ENCODE measurements at regions not wholly inside any gene's neighbourhood (a gene's known extent, or its start where the extent isn't known, plus 50 kb on each side); places are given as distances from the start of the nearest gene placed in this dataset.

DNA sequence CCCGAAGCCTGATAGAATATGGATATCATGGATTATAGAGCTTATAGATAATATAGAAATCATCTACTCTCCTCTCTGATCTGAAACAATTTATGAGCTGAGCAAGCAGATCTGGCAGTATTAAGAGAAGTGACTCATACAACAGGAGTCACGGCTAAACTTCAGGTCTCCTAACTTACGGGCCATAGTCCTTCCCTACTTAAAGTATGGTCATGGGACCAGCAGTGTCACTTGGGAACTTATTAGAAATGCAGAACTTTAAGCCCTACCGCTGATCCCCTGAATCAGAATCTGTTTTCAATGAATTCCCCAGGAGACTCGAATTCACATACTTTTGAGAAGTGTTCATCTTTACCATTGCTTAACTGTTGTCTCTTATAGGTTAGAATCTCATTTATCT is 195.7 kb upstream of the FANCL start:
- H3K4me1 ChIP-seq (ENCODE audit: control insufficient read depth in 2 of 2, insufficient read depth in 2 of 2, low read length in 1 of 2): no peaks in the 10 kb centered on the region
- 76 to 80% methylated on average over 5 of the region's 5 CpGs for WGBS, 2 donors
- no peak overlapping the region for H3K4me3 ChIP-seq (ENCODE audit: low read depth in 1 of 2, low read length in 2 of 2)
- no peak overlapping the region for H3K27ac ChIP-seq (ENCODE audit: low read depth in 2 of 2, low read length in 1 of 2)
- H3K9me3 ChIP-seq (ENCODE audit: control insufficient read depth in 2 of 2, insufficient read depth in 1 of 2, low read depth in 1 of 2, low read length in 1 of 2): no peaks in the 10 kb centered on the region
- no peaks in the 10 kb centered on the region for H3K27me3 ChIP-seq (ENCODE audit: control insufficient read depth in 1 of 2, insufficient read depth in 2 of 2, low read length in 2 of 2)
- no peaks in the 10 kb centered on the region for H3K36me3 ChIP-seq (ENCODE audit: control insufficient read depth in 2 of 2, insufficient read depth in 2 of 2, low read length in 1 of 2)

- Histone ChIP-seq H3K36me3 (ENCODE audit: control insufficient read depth in 2 of 2, insufficient read depth in 2 of 2, low read length in 1 of 2) (no peaks in the 10 kb centered on the region), H3K27me3 (ENCODE audit: control insufficient read depth in 1 of 2, insufficient read depth in 2 of 2, low read length in 2 of 2) (peaks cover 0 to under 1% of the 10 kb centered on the region in 2 donors), H3K27ac (ENCODE audit: low read depth in 2 of 2, low read length in 1 of 2) (no peak overlapping the region), H3K4me1 (ENCODE audit: control insufficient read depth in 2 of 2, insufficient read depth in 2 of 2, low read length in 1 of 2) (no peaks in the 10 kb centered on the region), H3K4me3 (ENCODE audit: low read depth in 1 of 2, low read length in 2 of 2) (no peak overlapping the region), H3K9me3 (ENCODE audit: control insufficient read depth in 2 of 2, insufficient read depth in 1 of 2, low read depth in 1 of 2, low read length in 1 of 2) (no peaks in the 10 kb centered on the region)
- 54 to 83% methylated on average over 3 of the region's 3 CpGs for WGBS, 2 donors
These were observed 194.1 kb upstream of the FANCL start for GRCh38 chr2:58435246-58435645.

GRCh38 chr2:58434692-58435091 is 193.6 kb upstream of the FANCL start:
- Histone ChIP-seq H3K36me3 (ENCODE audit: control insufficient read depth in 2 of 2, insufficient read depth in 2 of 2, low read length in 1 of 2) (no peaks in the 10 kb centered on the region), H3K4me3 (ENCODE audit: low read depth in 1 of 2, low read length in 2 of 2) (no peak overlapping the region), H3K4me1 (ENCODE audit: control insufficient read depth in 2 of 2, insufficient read depth in 2 of 2, low read length in 1 of 2) (no peaks in the 10 kb centered on the region), H3K9me3 (ENCODE audit: control insufficient read depth in 2 of 2, insufficient read depth in 1 of 2, low read depth in 1 of 2, low read length in 1 of 2) (no peaks in the 10 kb centered on the region), H3K27ac (ENCODE audit: low read depth in 2 of 2, low read length in 1 of 2) (no peak overlapping the region), H3K27me3 (ENCODE audit: control insufficient read depth in 1 of 2, insufficient read depth in 2 of 2, low read length in 2 of 2) (peaks cover 0 to 2% of the 10 kb centered on the region in 2 donors)
- WGBS, 2 donors: 82 to 88% methylated on average over 1 of the region's 1 CpG

DNA sequence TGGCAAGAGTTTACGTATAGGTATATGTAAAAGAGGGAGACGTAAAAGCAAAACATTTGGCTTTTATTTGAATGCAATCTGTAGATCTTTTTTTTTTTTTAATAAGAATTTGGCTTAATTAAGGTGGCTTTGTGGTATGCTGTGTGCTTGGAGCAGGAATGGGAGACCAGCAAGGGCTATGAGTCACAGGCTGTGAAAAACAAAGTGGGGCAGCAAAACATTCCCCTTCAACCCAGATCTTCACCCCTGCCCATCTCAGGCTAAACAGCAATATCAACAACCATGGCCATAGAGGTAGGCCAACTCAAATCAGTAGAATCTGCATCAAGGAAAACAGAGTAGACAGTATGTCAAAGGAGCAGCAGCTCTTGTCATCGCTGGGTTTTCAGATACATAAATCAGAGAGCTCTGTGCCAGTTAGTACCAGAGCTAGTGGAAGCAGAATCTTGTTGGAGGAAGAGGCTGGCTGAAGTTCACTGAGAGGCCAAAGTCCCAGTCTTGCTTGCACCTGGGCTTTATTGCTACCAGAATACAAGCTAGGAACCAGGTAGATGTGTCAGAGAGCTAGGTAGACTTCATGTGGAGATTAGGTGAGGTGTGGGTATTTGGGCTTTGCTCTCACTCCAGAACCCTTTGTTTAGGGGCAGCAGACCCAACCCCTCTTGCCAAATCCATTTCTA is 191.5 kb upstream of the FANCL start:
- Histone ChIP-seq H3K4me3 (ENCODE audit: low read depth in 1 of 2, low read length in 2 of 2) (no peak overlapping the region), H3K36me3 (ENCODE audit: control insufficient read depth in 2 of 2, insufficient read depth in 2 of 2, low read length in 1 of 2) (no peaks in the 10 kb centered on the region), H3K27ac (ENCODE audit: low read depth in 2 of 2, low read length in 1 of 2) (no peak overlapping the region), H3K4me1 (ENCODE audit: control insufficient read depth in 2 of 2, insufficient read depth in 2 of 2, low read length in 1 of 2) (peaks cover 0 to 9% of the 10 kb centered on the region in 2 donors), H3K9me3 (ENCODE audit: control insufficient read depth in 2 of 2, insufficient read depth in 1 of 2, low read depth in 1 of 2, low read length in 1 of 2) (no peaks in the 10 kb centered on the region), H3K27me3 (ENCODE audit: control insufficient read depth in 1 of 2, insufficient read depth in 2 of 2, low read length in 2 of 2) (peaks cover 4 to 9% of the 10 kb centered on the region in 2 donors)
- WGBS, 2 donors: 85 to 88% methylated on average over 3 of the region's 3 CpGs

DNA sequence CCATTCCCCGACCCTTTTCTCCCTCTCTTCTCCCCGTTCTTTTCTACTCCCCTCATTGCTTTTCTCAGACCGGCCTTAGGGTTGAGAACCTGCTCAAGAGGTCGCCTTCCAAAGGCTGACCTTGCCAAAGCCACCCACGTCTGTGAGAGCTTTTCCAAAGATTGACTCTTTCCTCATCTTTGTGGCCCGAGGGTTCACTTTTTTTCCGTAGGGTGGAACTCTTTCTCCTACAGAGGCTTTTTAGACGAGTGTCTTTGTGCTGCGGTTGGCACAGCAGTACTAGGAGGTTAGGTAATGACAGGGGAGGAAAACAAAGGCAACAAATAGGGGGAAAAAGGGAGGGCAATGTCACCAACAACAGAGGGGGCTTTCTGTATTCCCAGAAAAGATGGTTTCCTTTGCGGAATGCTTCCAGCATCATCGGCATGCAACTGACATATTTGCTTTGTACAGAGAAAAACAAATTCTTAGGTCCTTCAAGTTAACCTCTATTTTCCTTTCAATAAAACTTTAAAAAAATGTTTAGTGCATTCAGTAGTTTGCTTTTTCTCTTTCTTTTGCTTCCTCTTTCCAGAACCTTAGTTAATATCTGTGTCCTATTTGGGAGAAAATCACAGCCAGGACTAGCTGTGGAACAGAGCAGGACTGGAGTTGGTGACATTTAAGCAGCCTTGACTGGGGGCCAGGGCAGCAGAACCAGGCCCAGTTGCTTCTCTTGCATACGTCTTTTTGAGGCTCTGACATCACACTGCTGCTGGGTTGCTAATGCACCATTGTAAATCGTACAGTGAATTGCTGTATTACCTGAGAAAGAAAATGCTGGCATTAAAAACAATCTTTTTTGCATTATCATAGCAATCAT is 188.1 kb upstream of the FANCL start:
- H3K27ac ChIP-seq (ENCODE audit: low read depth in 2 of 2, low read length in 1 of 2): no peak overlapping the region
- WGBS, 2 donors: 24 to 26% methylated on average over 13 of the region's 13 CpGs
- peaks cover 0 to 10% of the 10 kb centered on the region in 2 donors for H3K4me1 ChIP-seq (ENCODE audit: control insufficient read depth in 2 of 2, insufficient read depth in 2 of 2, low read length in 1 of 2)
- H3K4me3 ChIP-seq (ENCODE audit: low read depth in 1 of 2, low read length in 2 of 2): no peak overlapping the region
- H3K36me3 ChIP-seq (ENCODE audit: control insufficient read depth in 2 of 2, insufficient read depth in 2 of 2, low read length in 1 of 2): no peaks in the 10 kb centered on the region
- H3K27me3 ChIP-seq (ENCODE audit: control insufficient read depth in 1 of 2, insufficient read depth in 2 of 2, low read length in 2 of 2): peaks cover 4 to 9% of the 10 kb centered on the region in 2 donors
- no peaks in the 10 kb centered on the region for H3K9me3 ChIP-seq (ENCODE audit: control insufficient read depth in 2 of 2, insufficient read depth in 1 of 2, low read depth in 1 of 2, low read length in 1 of 2)

DNA sequence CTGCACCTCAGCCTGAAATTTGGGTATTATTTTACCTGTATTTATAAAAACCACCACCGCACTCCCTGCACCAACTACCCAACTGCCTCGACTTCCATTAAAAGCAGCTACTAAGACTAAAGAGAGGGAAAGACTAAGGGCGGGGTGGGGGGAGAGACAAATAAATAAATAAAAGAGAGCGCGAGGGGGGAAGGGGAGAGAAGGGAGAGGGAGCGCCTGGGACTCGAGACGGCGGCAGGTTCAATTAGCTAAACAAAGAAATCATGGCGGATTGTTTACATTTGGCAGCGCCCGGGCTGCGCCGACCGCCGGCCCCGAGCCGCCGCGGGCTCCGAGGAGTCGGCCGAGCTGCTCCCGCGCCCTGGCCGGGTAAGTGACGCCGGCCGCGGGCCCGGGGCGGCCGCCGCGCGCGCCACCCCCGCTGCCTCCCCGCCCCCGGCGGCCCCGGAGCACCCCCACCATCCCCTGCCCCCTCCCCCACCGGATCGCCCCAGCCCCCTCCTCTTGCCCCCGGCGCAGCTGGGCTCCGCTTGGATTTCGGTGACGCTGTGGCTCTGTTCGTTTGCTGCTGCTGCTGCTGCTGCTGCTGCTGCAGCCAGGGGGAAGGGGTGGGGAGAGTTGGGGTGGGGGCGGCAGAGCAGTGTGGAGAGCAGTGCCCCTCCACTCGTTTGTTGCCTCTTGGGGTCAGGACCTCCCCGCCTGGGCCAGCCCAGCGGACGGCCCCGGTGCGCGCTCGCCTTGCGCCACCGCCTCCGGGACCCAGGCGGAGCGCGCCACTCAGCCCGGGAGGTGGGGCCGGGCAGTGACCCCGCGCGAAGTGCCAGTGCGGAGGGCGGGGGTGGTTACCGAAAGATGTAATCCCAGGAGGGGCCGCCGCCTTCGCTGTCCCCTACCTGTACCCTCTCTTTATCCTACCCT is 187.2 kb upstream of the FANCL start:
- peak overlapping the region in 1 of 2 donors; percentile 50 for H3K4me3 ChIP-seq (ENCODE audit: low read depth in 1 of 2, low read length in 2 of 2)
- no peak overlapping the region for H3K27ac ChIP-seq (ENCODE audit: low read depth in 2 of 2, low read length in 1 of 2)
- peaks cover 0 to 10% of the 10 kb centered on the region in 2 donors for H3K4me1 ChIP-seq (ENCODE audit: control insufficient read depth in 2 of 2, insufficient read depth in 2 of 2, low read length in 1 of 2)
- H3K36me3 ChIP-seq (ENCODE audit: control insufficient read depth in 2 of 2, insufficient read depth in 2 of 2, low read length in 1 of 2): no peaks in the 10 kb centered on the region
- H3K27me3 ChIP-seq (ENCODE audit: control insufficient read depth in 1 of 2, insufficient read depth in 2 of 2, low read length in 2 of 2): peaks cover 4 to 9% of the 10 kb centered on the region in 2 donors
- 2% methylated on average over 67 to 76 of the region's 76 CpGs for WGBS, 2 donors
- H3K9me3 ChIP-seq (ENCODE audit: control insufficient read depth in 2 of 2, insufficient read depth in 1 of 2, low read depth in 1 of 2, low read length in 1 of 2): no peaks in the 10 kb centered on the region

- no peak overlapping the region for H3K27ac ChIP-seq (ENCODE audit: low read depth in 2 of 2, low read length in 1 of 2)
- H3K4me3 ChIP-seq (ENCODE audit: low read depth in 1 of 2, low read length in 2 of 2): peak overlapping the region in 1 of 2 donors; percentile 50
- 1% methylated on average over 28 of the region's 28 CpGs for WGBS, 2 donors
- H3K4me1 ChIP-seq (ENCODE audit: control insufficient read depth in 2 of 2, insufficient read depth in 2 of 2, low read length in 1 of 2): peaks cover 0 to 10% of the 10 kb centered on the region in 2 donors
- no peaks in the 10 kb centered on the region for H3K36me3 ChIP-seq (ENCODE audit: control insufficient read depth in 2 of 2, insufficient read depth in 2 of 2, low read length in 1 of 2)
- H3K27me3 ChIP-seq (ENCODE audit: control insufficient read depth in 1 of 2, insufficient read depth in 2 of 2, low read length in 2 of 2): peaks cover 4 to 9% of the 10 kb centered on the region in 2 donors
- H3K9me3 ChIP-seq (ENCODE audit: control insufficient read depth in 2 of 2, insufficient read depth in 1 of 2, low read depth in 1 of 2, low read length in 1 of 2): no peaks in the 10 kb centered on the region
These were observed 186.5 kb upstream of the FANCL start for GRCh38 chr2:58427572-58428095.

- Histone ChIP-seq H3K36me3 (ENCODE audit: control insufficient read depth in 2 of 2, insufficient read depth in 2 of 2, low read length in 1 of 2) (no peaks in the 10 kb centered on the region), H3K27me3 (ENCODE audit: control insufficient read depth in 1 of 2, insufficient read depth in 2 of 2, low read length in 2 of 2) (peaks cover 4 to 11% of the 10 kb centered on the region in 2 donors), H3K9me3 (ENCODE audit: control insufficient read depth in 2 of 2, insufficient read depth in 1 of 2, low read depth in 1 of 2, low read length in 1 of 2) (no peaks in the 10 kb centered on the region), H3K4me1 (ENCODE audit: control insufficient read depth in 2 of 2, insufficient read depth in 2 of 2, low read length in 1 of 2) (peaks cover 0 to 10% of the 10 kb centered on the region in 2 donors), H3K4me3 (ENCODE audit: low read depth in 1 of 2, low read length in 2 of 2) (no peak overlapping the region), H3K27ac (ENCODE audit: low read depth in 2 of 2, low read length in 1 of 2) (no peak overlapping the region)
- 94 to 96% methylated on average over 1 of the region's 1 CpG for WGBS, 2 donors
These were observed 184.2 kb upstream of the FANCL start for GRCh38 chr2:58425368-58425767.

- 93 to 94% methylated on average over 2 of the region's 2 CpGs for WGBS, 2 donors
These were observed 178.9 kb upstream of the FANCL start for GRCh38 chr2:58419983-58420382.

More at GRCh38 chr2:58419983-58420382, 178.9 kb upstream of the FANCL start:
- Histone ChIP-seq H3K27me3 (ENCODE audit: control insufficient read depth in 1 of 2, insufficient read depth in 2 of 2, low read length in 2 of 2) (peaks cover 0 to 2% of the 10 kb centered on the region in 2 donors), H3K36me3 (ENCODE audit: control insufficient read depth in 2 of 2, insufficient read depth in 2 of 2, low read length in 1 of 2) (no peaks in the 10 kb centered on the region), H3K4me1 (ENCODE audit: control insufficient read depth in 2 of 2, insufficient read depth in 2 of 2, low read length in 1 of 2) (no peaks in the 10 kb centered on the region), H3K9me3 (ENCODE audit: control insufficient read depth in 2 of 2, insufficient read depth in 1 of 2, low read depth in 1 of 2, low read length in 1 of 2) (no peaks in the 10 kb centered on the region), H3K27ac (ENCODE audit: low read depth in 2 of 2, low read length in 1 of 2) (no peak overlapping the region), H3K4me3 (ENCODE audit: low read depth in 1 of 2, low read length in 2 of 2) (no peak overlapping the region)
